GM12878 (cell line): ENCODE measurements at regions not wholly inside any gene's neighbourhood (a gene's known extent, or its start where the extent isn't known, plus 50 kb on each side); places are given as distances from the start of the nearest gene placed in this dataset.

Source experiments
- ATAC-seq: fragments of 200-7000 bp; cut with Tn5 transposase; 3 replicates; pipeline ENCODE4 v1.9.1; 2020; ENCODE audit warnings: mild to moderate bottlenecking, moderate library complexity
- BruUV-seq: library from RNA; stranded (reverse); fragments of 400-500 nt; replicated peaks from 2 replicates; lab custom pipeline; 2021; lab: Mats Ljungman, UMichigan
- CTCF ChIA-PET: fragments of 300-600 bp; sonication (Branson Sonifier 250); formaldehyde crosslinking; extraction: SDS; loops from one replicate; lab custom pipeline; 2021; ENCODE audit warnings: inconsistent platforms; lab: Yijun Ruan, JAX
- POLR2A ChIA-PET: fragments of 350-600 bp; formaldehyde crosslinking; extraction: SDS; loops from one replicate; lab custom pipeline; 2021; ENCODE audit warnings: inconsistent platforms; lab: Charles Lee
- RAD21 ChIA-PET: fragments of 300-600 bp; sonication (Branson Sonifier 250); formaldehyde crosslinking; loops from one replicate; lab custom pipeline; 2023; ENCODE audit warnings: antibody characterized with exemption; ENCODE audit not compliant: unreplicated experiment; lab: Charles Lee
- SMC1A ChIA-PET: fragments of 300-600 bp; sonication (Branson Sonifier 250); formaldehyde crosslinking; loops from one replicate; lab custom pipeline; 2023; ENCODE audit not compliant: unreplicated experiment, uncharacterized antibody; lab: Charles Lee
- DNase-seq: peaks from one replicate; pipeline ENCODE4 v3.0.0-alpha.2; 2011; ENCODE audit warnings: low read depth, low spot score
- FAIRE-seq: peaks from 3 replicates; lab custom pipeline; 2011; peaks lifted over from hg19 to GRCh38; lab: Jason Lieb, UNC
- H2AFZ ChIP-seq: 2 replicates; pipeline ENCODE4 v1.6.0; 2011; ENCODE audit warnings: low read depth, low read length, control low read depth; ENCODE audit not compliant: control insufficient read depth
- H3K27ac ChIP-seq: 2 replicates; pipeline ENCODE4 v1.5.1; 2011; ENCODE audit warnings: control low read depth; ENCODE audit not compliant: control insufficient read depth, insufficient read depth
- H3K27me3 ChIP-seq, 2 experiments: replicated peaks in 1 of 2; 2 replicates each; pipeline versions ENCODE4 v1.6.0 to v1.6.1; 2011; ENCODE audit warnings: low read length in 1 of 2; ENCODE audit not compliant: control insufficient read depth in 2 of 2, insufficient read depth in 2 of 2
- H3K36me3 ChIP-seq, 2 experiments: 2 replicates each; pipeline ENCODE4 v1.5.1; 2011; ENCODE audit warnings: low read length in 1 of 2; ENCODE audit not compliant: control insufficient read depth in 2 of 2, insufficient read depth in 2 of 2
- H3K4me1 ChIP-seq: 2 replicates; pipeline ENCODE4 v1.6.1; 2011; ENCODE audit warnings: mild to moderate bottlenecking, low read length, moderate library complexity, mixed read lengths; ENCODE audit not compliant: control insufficient read depth, insufficient read depth
- H3K4me2 ChIP-seq: 2 replicates; pipeline ENCODE4 v1.6.0; 2011; ENCODE audit warnings: control low read depth; ENCODE audit not compliant: control insufficient read depth, insufficient read depth
- H3K4me3 ChIP-seq: fragments of 200-600 bp; sonication (generic); 2 replicates; pipeline ENCODE4 v1.5.1; 2016
- H3K79me2 ChIP-seq: 2 replicates; pipeline ENCODE4 v1.6.0; 2011; ENCODE audit warnings: low read length; ENCODE audit not compliant: control insufficient read depth, insufficient read depth
- H3K9ac ChIP-seq: 2 replicates; pipeline ENCODE4 v1.8.0; 2011; ENCODE audit warnings: low read length, control low read depth, mixed read lengths; ENCODE audit not compliant: control insufficient read depth, insufficient read depth
- H3K9me3 ChIP-seq: replicated peaks from 3 replicates; pipeline ENCODE4 v1.5.1; 2011; ENCODE audit warnings: mild to moderate bottlenecking, low read length; ENCODE audit not compliant: control insufficient read depth, insufficient read depth
- H4K20me1 ChIP-seq: 2 replicates; pipeline ENCODE4 v1.6.0; 2011; ENCODE audit not compliant: control insufficient read depth, insufficient read depth
- ATF3 ChIP-seq: IDR thresholded peaks from 2 replicates; pipeline ENCODE4 v1.6.1; 2011; ENCODE audit warnings: low read depth, mild to moderate bottlenecking, low read length, moderate library complexity, borderline replicate concordance; ENCODE audit errors: extremely low read depth
- CBFB ChIP-seq: IDR thresholded peaks from 2 replicates; pipeline ENCODE4 v1.6.1; 2016; ENCODE audit warnings: antibody characterized with exemption, low read depth
- CBX5 ChIP-seq: sonication (generic); IDR thresholded peaks from 2 replicates; pipeline ENCODE4 v1.6.1; 2016; ENCODE audit warnings: low read depth, moderate library complexity, mild to moderate bottlenecking, inconsistent platforms
- EGR1 ChIP-seq, 2 experiments: IDR thresholded peaks; 1 replicate in 1 of 2; 2 replicates in 1 of 2; pipeline ENCODE4 v1.6.1; 2011 to 2012; ENCODE audit warnings: low read depth in 2 of 2, low read length in 2 of 2, borderline replicate concordance in 1 of 2, mild to moderate bottlenecking in 1 of 2, moderate library complexity in 1 of 2
- FOXM1 ChIP-seq: IDR thresholded peaks from 2 replicates; pipeline ENCODE4 v1.6.1; 2012; ENCODE audit warnings: low read depth, mild to moderate bottlenecking, inconsistent platforms, low read length, moderate library complexity
- NFIC ChIP-seq: IDR thresholded peaks from 2 replicates; pipeline ENCODE4 v1.6.1; 2012; ENCODE audit warnings: low read depth, mild to moderate bottlenecking, inconsistent platforms, low read length, moderate library complexity
- PML ChIP-seq: IDR thresholded peaks from 2 replicates; pipeline ENCODE4 v1.6.1; 2012; ENCODE audit warnings: low read length, inconsistent platforms
- RELA ChIP-seq: fragments of 450-650 bp; IDR thresholded peaks from 2 replicates; pipeline ENCODE4 v1.8.0; 2014; ENCODE audit warnings: borderline replicate concordance; ENCODE audit not compliant: partially characterized antibody
- REST ChIP-seq: IDR thresholded peaks from 2 replicates; pipeline ENCODE4 v1.6.1; 2012; ENCODE audit warnings: mild to moderate bottlenecking, low read depth, low read length
- STAT1 ChIP-seq: fragments of 450-650 bp; conservative IDR thresholded peaks from 2 replicates; pipeline ENCODE4 v1.6.1; 2014; ENCODE audit warnings: antibody characterized with exemption, mild to moderate bottlenecking
- SUPT20H ChIP-seq: IDR thresholded peaks from 2 replicates; pipeline ENCODE4 v1.6.1; 2011; ENCODE audit warnings: low read depth, mild to moderate bottlenecking, low read length, moderate library complexity, borderline replicate concordance; ENCODE audit not compliant: control insufficient read depth
- SUZ12 ChIP-seq: fragments of 200-600 bp; sonication (generic); IDR thresholded peaks from one replicate; pipeline ENCODE4 v1.6.1; 2018; ENCODE audit warnings: antibody characterized with exemption, mild to moderate bottlenecking; ENCODE audit not compliant: unreplicated experiment
- TARDBP ChIP-seq: IDR thresholded peaks from 2 replicates; pipeline ENCODE4 v1.6.1; 2016; ENCODE audit warnings: borderline replicate concordance
- TCF7 ChIP-seq: IDR thresholded peaks from 2 replicates; pipeline ENCODE4 v1.6.1; 2014; ENCODE audit warnings: antibody characterized with exemption, borderline replicate concordance
- ZNF274 ChIP-seq: IDR thresholded peaks from one replicate; pipeline ENCODE4 v1.8.0; 2011; ENCODE audit not compliant: insufficient read length, insufficient read depth
- ZSCAN29 ChIP-seq: fragments of 450-650 bp; IDR thresholded peaks from 2 replicates; pipeline ENCODE4 v1.6.1; 2017; ENCODE audit warnings: mild to moderate bottlenecking, moderate library complexity
- WGBS: methylation state at CpG from one replicate; pipeline ENCODE4 v1.1.6; 2016; ENCODE audit warnings: low lambda C conversion rate; ENCODE audit not compliant: insufficient replicate concordance, insufficient coverage; ENCODE audit errors: missing lambda C conversion rate; 5-methylcytosine and 5-hydroxymethylcytosine counted together
- in situ Hi-C: fragments of 300-500 bp; cut with MboI; formaldehyde crosslinking; loops from 9 replicates; pipeline ENCODE4 v1.14.3; 2018; ENCODE audit warnings: mixed read lengths
- intact Hi-C: fragments of 100-400 bp; cut with micrococcal nuclease; formaldehyde crosslinking; loops from one replicate; pipeline ENCODE4 v1.14.2; 2022; ENCODE audit not compliant: unreplicated experiment
- TF ChIP-seq, protein P1 (sequence below): fragments of 450-650 bp; IDR thresholded peaks from 2 replicates; pipeline ENCODE4 v1.6.1; 2016; ENCODE audit warnings: mild to moderate bottlenecking, moderate library complexity, borderline replicate concordance

- intact Hi-C loops (no loop called here), in situ Hi-C loops (no loop called here)
- H3K36me3 ChIP-seq = no peaks in the 10 kb centered on the region
- H3K4me2 ChIP-seq = no peak overlapping the region
- H4K20me1 ChIP-seq = no peaks in the 10 kb centered on the region
- SMC1A ChIA-PET = no interaction called here
- CTCF ChIA-PET = interaction anchor here (0.7 kb wide), 1 partner anchor 18 kb away, joined by 3 read pairs; no protein-coding TSS in a partner anchor
- H3K9me3 ChIP-seq = peaks cover 8% of the 10 kb centered on the region; the same call in 2 of the 3 replicates
- no peak overlapping the region for H3K4me3 ChIP-seq
- RAD21 ChIA-PET = no interaction called here
- peaks cover 10% of the 10 kb centered on the region for H3K4me1 ChIP-seq
- FAIRE-seq (no peak), DNase-seq (no peak), ATAC-seq (no peak)
- H3K27me3 ChIP-seq = no peaks in the 10 kb centered on the region
- no peak overlapping the region for H3K9ac ChIP-seq
- BruUV-seq = no TSS peak
- no peak overlapping the region for H3K27ac ChIP-seq
- 55% methylated on average over 9 of the region's 9 CpGs for WGBS
- POLR2A ChIA-PET = no interaction called here
- H3K79me2 ChIP-seq = no peaks in the 10 kb centered on the region
- no peak overlapping the region for H2AFZ ChIP-seq
- no peak for TF ChIP-seq STAT1
- TF ChIP-seq ZNF274 = no peak
- no peak for TF ChIP-seq RELA
- TF ChIP-seq ZSCAN29 = no peak
- no peak for TF ChIP-seq CBFB
- no peak for TF ChIP-seq SUZ12
- no peak for TF ChIP-seq NFIC
- TF ChIP-seq, protein P1, sequence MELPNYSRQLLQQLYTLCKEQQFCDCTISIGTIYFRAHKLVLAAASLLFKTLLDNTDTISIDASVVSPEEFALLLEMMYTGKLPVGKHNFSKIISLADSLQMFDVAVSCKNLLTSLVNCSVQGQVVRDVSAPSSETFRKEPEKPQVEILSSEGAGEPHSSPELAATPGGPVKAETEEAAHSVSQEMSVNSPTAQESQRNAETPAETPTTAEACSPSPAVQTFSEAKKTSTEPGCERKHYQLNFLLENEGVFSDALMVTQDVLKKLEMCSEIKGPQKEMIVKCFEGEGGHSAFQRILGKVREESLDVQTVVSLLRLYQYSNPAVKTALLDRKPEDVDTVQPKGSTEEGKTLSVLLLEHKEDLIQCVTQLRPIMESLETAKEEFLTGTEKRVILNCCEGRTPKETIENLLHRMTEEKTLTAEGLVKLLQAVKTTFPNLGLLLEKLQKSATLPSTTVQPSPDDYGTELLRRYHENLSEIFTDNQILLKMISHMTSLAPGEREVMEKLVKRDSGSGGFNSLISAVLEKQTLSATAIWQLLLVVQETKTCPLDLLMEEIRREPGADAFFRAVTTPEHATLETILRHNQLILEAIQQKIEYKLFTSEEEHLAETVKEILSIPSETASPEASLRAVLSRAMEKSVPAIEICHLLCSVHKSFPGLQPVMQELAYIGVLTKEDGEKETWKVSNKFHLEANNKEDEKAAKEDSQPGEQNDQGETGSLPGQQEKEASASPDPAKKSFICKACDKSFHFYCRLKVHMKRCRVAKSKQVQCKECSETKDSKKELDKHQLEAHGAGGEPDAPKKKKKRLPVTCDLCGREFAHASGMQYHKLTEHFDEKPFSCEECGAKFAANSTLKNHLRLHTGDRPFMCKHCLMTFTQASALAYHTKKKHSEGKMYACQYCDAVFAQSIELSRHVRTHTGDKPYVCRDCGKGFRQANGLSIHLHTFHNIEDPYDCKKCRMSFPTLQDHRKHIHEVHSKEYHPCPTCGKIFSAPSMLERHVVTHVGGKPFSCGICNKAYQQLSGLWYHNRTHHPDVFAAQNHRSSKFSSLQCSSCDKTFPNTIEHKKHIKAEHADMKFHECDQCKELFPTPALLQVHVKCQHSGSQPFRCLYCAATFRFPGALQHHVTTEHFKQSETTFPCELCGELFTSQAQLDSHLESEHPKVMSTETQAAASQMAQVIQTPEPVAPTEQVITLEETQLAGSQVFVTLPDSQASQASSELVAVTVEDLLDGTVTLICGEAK = no peak
- TF ChIP-seq TARDBP = no peak
- TF ChIP-seq EGR1 (IDR thresholded peaks at IDR 0.05; ENCODE audit: borderline replicate concordance in 1 of 2, low read depth in 2 of 2, low read length in 2 of 2) = no peak
- TF ChIP-seq FOXM1 = no peak
- TF ChIP-seq REST = no peak
- TF ChIP-seq PML = no peak
- TF ChIP-seq CBX5 = no peak
- no peak for TF ChIP-seq SUPT20H
- no peak for TF ChIP-seq TCF7
- no peak for TF ChIP-seq ATF3
These were observed 149.7 kb upstream of the IER5L start for GRCh38 chr9:129327552-129328328.
